ENCODE measurements at regions not wholly inside any gene's neighbourhood (a gene's known extent, or its start where the extent isn't known, plus 50 kb on each side); places are given as distances from the start of the nearest gene placed in this dataset.

GRCh38 chr2:193502363-193503035 lies 1307.8 kb upstream of the TMEFF2 start:
- Histone ChIP-seq H3K4me1 (ENCODE audit: control insufficient read depth, insufficient read depth, low read length) (no peaks in the 10 kb centered on the region), H3K27me3 (ENCODE audit: control insufficient read depth in 1 of 2, insufficient read depth in 2 of 2, low read length in 2 of 2) (no peaks in the 10 kb centered on the region), H3K9me3 (ENCODE audit: control insufficient read depth in 2 of 2, low read length in 2 of 2) (no peaks in the 10 kb centered on the region), H3K9ac (ENCODE audit: low read length in 2 of 2) (no peak overlapping the region), H3K4me3 (ENCODE audit: low read length in 2 of 2) (no peak overlapping the region), H3K27ac (ENCODE audit: low read length) (no peak overlapping the region), H3K36me3 (ENCODE audit: control insufficient read depth in 2 of 2, insufficient read depth in 2 of 2, low read length in 2 of 2) (no peaks in the 10 kb centered on the region)

- H3K4me1 ChIP-seq (ENCODE audit: control insufficient read depth, insufficient read depth, low read length), result no peaks in the 10 kb centered on the region
- no peak overlapping the region for H3K4me3 ChIP-seq (ENCODE audit: low read length in 2 of 2)
- no peaks in the 10 kb centered on the region for H3K36me3 ChIP-seq (ENCODE audit: control insufficient read depth in 2 of 2, insufficient read depth in 2 of 2, low read length in 2 of 2)
- H3K9ac ChIP-seq (ENCODE audit: low read length in 2 of 2), result no peak overlapping the region
- no peaks in the 10 kb centered on the region for H3K27me3 ChIP-seq (ENCODE audit: control insufficient read depth in 1 of 2, insufficient read depth in 2 of 2, low read length in 2 of 2)
- H3K27ac ChIP-seq (ENCODE audit: low read length), result no peak overlapping the region
- no peaks in the 10 kb centered on the region for H3K9me3 ChIP-seq (ENCODE audit: control insufficient read depth in 2 of 2, low read length in 2 of 2)
Measured at GRCh38 chr2:193496786-193497185, 1302.1 kb upstream of the TMEFF2 start.

- Histone ChIP-seq H3K27me3 (ENCODE audit: control insufficient read depth in 1 of 2, insufficient read depth in 2 of 2, low read length in 2 of 2) (no peaks in the 10 kb centered on the region), H3K4me1 (ENCODE audit: control insufficient read depth, insufficient read depth, low read length) (no peaks in the 10 kb centered on the region), H3K9ac (ENCODE audit: low read length in 2 of 2) (no peak overlapping the region), H3K36me3 (ENCODE audit: control insufficient read depth in 2 of 2, insufficient read depth in 2 of 2, low read length in 2 of 2) (no peaks in the 10 kb centered on the region), H3K9me3 (ENCODE audit: control insufficient read depth in 2 of 2, low read length in 2 of 2) (no peaks in the 10 kb centered on the region), H3K4me3 (ENCODE audit: low read length in 2 of 2) (no peak overlapping the region), H3K27ac (ENCODE audit: low read length) (no peak overlapping the region)
Measured at GRCh38 chr2:193482557-193482956, 1287.8 kb upstream of the TMEFF2 start.

GRCh38 chr2:193480187-193480586 lies 1285.5 kb upstream of the TMEFF2 start:
- no peaks in the 10 kb centered on the region for H3K36me3 ChIP-seq (ENCODE audit: control insufficient read depth in 2 of 2, insufficient read depth in 2 of 2, low read length in 2 of 2)
- H3K4me3 ChIP-seq (ENCODE audit: low read length in 2 of 2), result no peak overlapping the region
- H3K4me1 ChIP-seq (ENCODE audit: control insufficient read depth, insufficient read depth, low read length), result no peaks in the 10 kb centered on the region
- no peaks in the 10 kb centered on the region for H3K9me3 ChIP-seq (ENCODE audit: control insufficient read depth in 2 of 2, low read length in 2 of 2)
- no peaks in the 10 kb centered on the region for H3K27me3 ChIP-seq (ENCODE audit: control insufficient read depth in 1 of 2, insufficient read depth in 2 of 2, low read length in 2 of 2)
- H3K9ac ChIP-seq (ENCODE audit: low read length in 2 of 2), result no peak overlapping the region
- no peak overlapping the region for H3K27ac ChIP-seq (ENCODE audit: low read length)

GRCh38 chr2:193476171-193476800 lies 1281.6 kb upstream of the TMEFF2 start:
- Histone ChIP-seq H3K27ac (ENCODE audit: low read length) (no peak overlapping the region), H3K27me3 (ENCODE audit: control insufficient read depth in 1 of 2, insufficient read depth in 2 of 2, low read length in 2 of 2) (no peaks in the 10 kb centered on the region), H3K9me3 (ENCODE audit: control insufficient read depth in 2 of 2, low read length in 2 of 2) (no peaks in the 10 kb centered on the region), H3K36me3 (ENCODE audit: control insufficient read depth in 2 of 2, insufficient read depth in 2 of 2, low read length in 2 of 2) (no peaks in the 10 kb centered on the region), H3K9ac (ENCODE audit: low read length in 2 of 2) (no peak overlapping the region), H3K4me1 (ENCODE audit: control insufficient read depth, insufficient read depth, low read length) (no peaks in the 10 kb centered on the region), H3K4me3 (ENCODE audit: low read length in 2 of 2) (no peak overlapping the region)

GRCh38 chr2:193475038-193475437 lies 1280.3 kb upstream of the TMEFF2 start:
- H3K4me3 ChIP-seq (ENCODE audit: low read length in 2 of 2), result no peak overlapping the region
- H3K27me3 ChIP-seq (ENCODE audit: control insufficient read depth in 1 of 2, insufficient read depth in 2 of 2, low read length in 2 of 2), result no peaks in the 10 kb centered on the region
- H3K9ac ChIP-seq (ENCODE audit: low read length in 2 of 2), result no peak overlapping the region
- H3K27ac ChIP-seq (ENCODE audit: low read length), result no peak overlapping the region
- H3K36me3 ChIP-seq (ENCODE audit: control insufficient read depth in 2 of 2, insufficient read depth in 2 of 2, low read length in 2 of 2), result no peaks in the 10 kb centered on the region
- H3K9me3 ChIP-seq (ENCODE audit: control insufficient read depth in 2 of 2, low read length in 2 of 2), result no peaks in the 10 kb centered on the region
- no peaks in the 10 kb centered on the region for H3K4me1 ChIP-seq (ENCODE audit: control insufficient read depth, insufficient read depth, low read length)

GRCh38 chr2:193469251-193469650 lies 1274.5 kb upstream of the TMEFF2 start:
- Histone ChIP-seq H3K27me3 (ENCODE audit: control insufficient read depth in 1 of 2, insufficient read depth in 2 of 2, low read length in 2 of 2) (no peaks in the 10 kb centered on the region), H3K9me3 (ENCODE audit: control insufficient read depth in 2 of 2, low read length in 2 of 2) (no peaks in the 10 kb centered on the region), H3K4me1 (ENCODE audit: control insufficient read depth, insufficient read depth, low read length) (no peaks in the 10 kb centered on the region), H3K9ac (ENCODE audit: low read length in 2 of 2) (no peak overlapping the region), H3K27ac (ENCODE audit: low read length) (no peak overlapping the region), H3K36me3 (ENCODE audit: control insufficient read depth in 2 of 2, insufficient read depth in 2 of 2, low read length in 2 of 2) (no peaks in the 10 kb centered on the region), H3K4me3 (ENCODE audit: low read length in 2 of 2) (no peak overlapping the region)

GRCh38 chr2:193467276-193467987 lies 1272.7 kb upstream of the TMEFF2 start:
- no peaks in the 10 kb centered on the region for H3K9me3 ChIP-seq (ENCODE audit: control insufficient read depth in 2 of 2, low read length in 2 of 2)
- no peaks in the 10 kb centered on the region for H3K27me3 ChIP-seq (ENCODE audit: control insufficient read depth in 1 of 2, insufficient read depth in 2 of 2, low read length in 2 of 2)
- H3K4me3 ChIP-seq (ENCODE audit: low read length in 2 of 2), result no peak overlapping the region
- no peak overlapping the region for H3K27ac ChIP-seq (ENCODE audit: low read length)
- H3K4me1 ChIP-seq (ENCODE audit: control insufficient read depth, insufficient read depth, low read length), result no peaks in the 10 kb centered on the region
- no peak overlapping the region for H3K9ac ChIP-seq (ENCODE audit: low read length in 2 of 2)
- H3K36me3 ChIP-seq (ENCODE audit: control insufficient read depth in 2 of 2, insufficient read depth in 2 of 2, low read length in 2 of 2), result no peaks in the 10 kb centered on the region

- Histone ChIP-seq H3K9ac (ENCODE audit: low read length in 2 of 2) (no peak overlapping the region), H3K36me3 (ENCODE audit: control insufficient read depth in 2 of 2, insufficient read depth in 2 of 2, low read length in 2 of 2) (no peaks in the 10 kb centered on the region), H3K27me3 (ENCODE audit: control insufficient read depth in 1 of 2, insufficient read depth in 2 of 2, low read length in 2 of 2) (no peaks in the 10 kb centered on the region), H3K27ac (ENCODE audit: low read length) (no peak overlapping the region), H3K4me1 (ENCODE audit: control insufficient read depth, insufficient read depth, low read length) (no peaks in the 10 kb centered on the region), H3K9me3 (ENCODE audit: control insufficient read depth in 2 of 2, low read length in 2 of 2) (no peaks in the 10 kb centered on the region), H3K4me3 (ENCODE audit: low read length in 2 of 2) (no peak overlapping the region)
Measured at GRCh38 chr2:193463011-193463410, 1268.3 kb upstream of the TMEFF2 start.

- no peaks in the 10 kb centered on the region for H3K9me3 ChIP-seq (ENCODE audit: control insufficient read depth in 2 of 2, low read length in 2 of 2)
- H3K4me3 ChIP-seq (ENCODE audit: low read length in 2 of 2), result no peak overlapping the region
- H3K36me3 ChIP-seq (ENCODE audit: control insufficient read depth in 2 of 2, insufficient read depth in 2 of 2, low read length in 2 of 2), result no peaks in the 10 kb centered on the region
- no peaks in the 10 kb centered on the region for H3K27me3 ChIP-seq (ENCODE audit: control insufficient read depth in 1 of 2, insufficient read depth in 2 of 2, low read length in 2 of 2)
- no peak overlapping the region for H3K9ac ChIP-seq (ENCODE audit: low read length in 2 of 2)
- H3K27ac ChIP-seq (ENCODE audit: low read length), result no peak overlapping the region
- H3K4me1 ChIP-seq (ENCODE audit: control insufficient read depth, insufficient read depth, low read length), result no peaks in the 10 kb centered on the region
Measured at GRCh38 chr2:193462411-193462810, 1267.7 kb upstream of the TMEFF2 start.

- H3K9me3 ChIP-seq (ENCODE audit: control insufficient read depth in 2 of 2, low read length in 2 of 2), result no peaks in the 10 kb centered on the region
- no peak overlapping the region for H3K27ac ChIP-seq (ENCODE audit: low read length)
- H3K4me1 ChIP-seq (ENCODE audit: control insufficient read depth, insufficient read depth, low read length), result no peaks in the 10 kb centered on the region
- no peak overlapping the region for H3K9ac ChIP-seq (ENCODE audit: low read length in 2 of 2)
- no peaks in the 10 kb centered on the region for H3K36me3 ChIP-seq (ENCODE audit: control insufficient read depth in 2 of 2, insufficient read depth in 2 of 2, low read length in 2 of 2)
- H3K4me3 ChIP-seq (ENCODE audit: low read length in 2 of 2), result no peak overlapping the region
- H3K27me3 ChIP-seq (ENCODE audit: control insufficient read depth in 1 of 2, insufficient read depth in 2 of 2, low read length in 2 of 2), result no peaks in the 10 kb centered on the region
Measured at GRCh38 chr2:193461431-193461934, 1266.8 kb upstream of the TMEFF2 start.

Measured in stomach smooth muscle (tissue), 2 donors.